LNCaP clone FGC (cell line): ENCODE measurements at regions not wholly inside any gene's neighbourhood (a gene's known extent, or its start where the extent isn't known, plus 50 kb on each side); places are given as distances from the start of the nearest gene placed in this dataset.

Experiments used
- DNase-seq: peaks from one replicate; pipeline ENCODE4 v3.0.0-alpha.2; 2011; ENCODE audit warnings: low read depth
- H3K4me3 ChIP-seq: 2 replicates; pipeline ENCODE4 v1.5.1; 2011; ENCODE audit warnings: mild to moderate bottlenecking, low read depth, low read length, control low read depth
- TF ChIP-seq, protein P1 (sequence below): IDR thresholded peaks from 2 replicates; pipeline ENCODE4 v1.5.1; 2012; ENCODE audit warnings: mild to moderate bottlenecking; ENCODE audit not compliant: control insufficient read depth, insufficient read depth; ENCODE audit errors: extremely low read depth

DNA sequence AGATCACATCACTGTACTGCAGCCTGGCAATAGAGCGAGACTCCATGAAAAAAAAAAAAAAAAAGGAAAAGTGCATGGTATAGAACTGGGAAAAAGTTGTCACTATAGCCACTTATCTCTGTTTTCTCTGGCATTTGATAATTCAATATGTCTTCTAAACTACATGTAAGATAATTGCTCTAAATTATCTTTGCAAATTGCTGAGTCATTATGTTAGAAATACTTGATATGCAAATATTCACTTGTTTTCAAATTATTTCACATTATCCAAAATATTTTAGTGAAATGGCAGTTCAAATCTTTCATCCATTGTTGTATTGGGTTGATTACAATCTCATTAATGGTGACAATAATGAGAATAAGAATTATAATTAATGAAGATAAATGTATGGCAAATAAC, 1455.1 kb downstream of the KCNT2 start:
- DNase-seq, result no peak
- H3K4me3 ChIP-seq, result no peak overlapping the region

DNA sequence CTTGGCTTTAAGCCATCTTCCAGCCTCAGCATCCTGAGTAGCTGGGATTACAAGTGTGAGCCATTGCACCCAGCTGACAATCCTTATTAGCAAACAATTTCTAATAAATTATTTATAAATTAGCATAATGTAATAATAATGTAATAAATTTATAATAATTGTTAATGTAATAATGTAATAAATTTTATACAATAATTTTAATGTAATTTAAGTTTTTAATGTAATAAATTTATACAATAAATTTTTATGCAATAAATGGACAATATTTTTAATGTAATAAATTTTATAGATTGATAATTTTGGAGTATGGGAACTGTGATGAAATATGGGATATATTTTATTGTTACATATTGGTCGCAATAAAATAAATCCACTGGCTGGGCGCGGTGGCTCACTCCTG, 1457.5 kb downstream of the KCNT2 start:
- TF ChIP-seq, protein P1, sequence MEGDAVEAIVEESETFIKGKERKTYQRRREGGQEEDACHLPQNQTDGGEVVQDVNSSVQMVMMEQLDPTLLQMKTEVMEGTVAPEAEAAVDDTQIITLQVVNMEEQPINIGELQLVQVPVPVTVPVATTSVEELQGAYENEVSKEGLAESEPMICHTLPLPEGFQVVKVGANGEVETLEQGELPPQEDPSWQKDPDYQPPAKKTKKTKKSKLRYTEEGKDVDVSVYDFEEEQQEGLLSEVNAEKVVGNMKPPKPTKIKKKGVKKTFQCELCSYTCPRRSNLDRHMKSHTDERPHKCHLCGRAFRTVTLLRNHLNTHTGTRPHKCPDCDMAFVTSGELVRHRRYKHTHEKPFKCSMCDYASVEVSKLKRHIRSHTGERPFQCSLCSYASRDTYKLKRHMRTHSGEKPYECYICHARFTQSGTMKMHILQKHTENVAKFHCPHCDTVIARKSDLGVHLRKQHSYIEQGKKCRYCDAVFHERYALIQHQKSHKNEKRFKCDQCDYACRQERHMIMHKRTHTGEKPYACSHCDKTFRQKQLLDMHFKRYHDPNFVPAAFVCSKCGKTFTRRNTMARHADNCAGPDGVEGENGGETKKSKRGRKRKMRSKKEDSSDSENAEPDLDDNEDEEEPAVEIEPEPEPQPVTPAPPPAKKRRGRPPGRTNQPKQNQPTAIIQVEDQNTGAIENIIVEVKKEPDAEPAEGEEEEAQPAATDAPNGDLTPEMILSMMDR, result no peak
- no peak overlapping the region for H3K4me3 ChIP-seq
- DNase-seq, result no peak

More for the DNA sequence above, 1455.1 kb downstream of the KCNT2 start:
- TF ChIP-seq, protein P1, result no peak

DNA sequence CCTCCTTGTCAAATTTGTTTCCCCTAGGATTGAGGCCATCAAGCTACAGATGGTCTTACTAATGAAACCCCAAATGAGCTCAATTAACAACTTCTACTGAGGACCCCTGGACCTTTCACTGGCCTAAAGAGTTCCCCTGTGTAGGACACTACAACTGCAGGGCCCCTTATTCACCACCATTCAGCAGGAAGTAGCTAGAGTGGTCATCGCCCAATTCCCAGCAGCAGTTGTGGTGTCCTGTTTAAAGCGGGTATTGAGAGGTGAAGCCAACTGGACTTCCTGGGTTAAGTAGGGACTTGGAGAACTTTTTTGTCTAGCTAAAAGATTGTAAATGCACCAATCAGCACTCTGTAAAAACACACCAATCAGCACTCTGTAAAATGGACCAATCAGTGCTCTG, 1466.9 kb downstream of the KCNT2 start:
- no peak overlapping the region for H3K4me3 ChIP-seq
- DNase-seq, result no peak
- TF ChIP-seq, protein P1, result no peak

DNA sequence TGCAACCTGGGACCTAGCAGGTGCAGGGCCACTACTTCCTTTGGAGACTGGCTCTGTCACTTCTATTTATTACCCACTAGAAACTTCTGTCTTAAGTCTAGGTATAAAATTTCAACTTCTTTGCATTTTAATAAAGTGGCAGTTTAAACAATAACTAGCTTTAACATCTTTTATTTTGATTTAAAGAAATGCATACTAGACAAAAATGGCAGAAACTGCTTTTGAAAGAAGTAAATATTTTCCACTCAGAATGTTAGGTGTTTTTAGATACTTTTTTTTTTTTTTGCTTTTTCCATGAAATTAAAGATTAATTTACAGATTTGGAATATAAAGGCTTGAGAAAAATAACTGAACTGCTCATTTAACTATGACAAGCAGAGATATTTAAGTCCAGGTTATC, 1477.6 kb downstream of the KCNT2 start:
- no peak for DNase-seq
- TF ChIP-seq, protein P1, result no peak
- H3K4me3 ChIP-seq, result no peak overlapping the region

DNA sequence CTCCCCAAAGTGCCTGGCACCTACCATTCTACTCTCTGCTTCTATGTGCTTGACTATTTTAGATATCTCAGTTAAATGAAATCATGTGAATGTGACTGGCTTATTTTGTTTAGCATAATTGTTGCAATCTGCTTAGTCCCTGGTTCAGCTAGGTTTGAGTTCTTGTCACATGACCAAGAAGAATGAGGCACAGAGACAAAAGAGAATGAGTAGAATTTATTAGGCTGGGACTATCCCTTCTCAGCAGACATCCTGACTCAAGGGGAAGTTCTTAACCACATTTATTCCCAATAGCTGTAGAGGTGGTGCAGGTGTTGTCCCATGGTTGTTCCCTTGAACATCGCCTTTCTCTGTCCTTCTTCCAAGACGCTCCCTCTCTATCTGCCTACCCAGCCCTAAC, 1485.7 kb downstream of the KCNT2 start:
- H3K4me3 ChIP-seq, result no peak overlapping the region
- DNase-seq, result no peak
- TF ChIP-seq, protein P1, result no peak

DNA sequence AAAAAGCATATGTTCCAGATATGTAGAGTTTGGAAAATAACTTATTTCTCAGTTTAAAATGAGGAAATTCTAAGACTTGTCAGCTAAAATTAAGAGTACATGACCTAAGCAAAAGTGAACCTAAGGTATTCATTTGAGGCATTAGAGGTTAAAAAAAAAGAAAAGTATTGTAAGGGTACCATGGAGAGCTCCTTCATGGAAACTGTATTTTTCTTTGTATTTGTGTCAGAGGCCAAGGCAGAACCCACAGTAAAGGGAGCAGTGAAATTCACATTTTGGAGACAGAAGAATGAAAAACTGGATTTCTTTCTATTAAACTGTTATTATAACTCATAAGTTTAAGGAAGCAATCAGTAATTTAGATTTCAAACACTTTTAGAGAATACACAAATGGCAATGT, 1494.8 kb downstream of the KCNT2 start:
- TF ChIP-seq, protein P1, result no peak
- H3K4me3 ChIP-seq, result no peak overlapping the region
- DNase-seq, result no peak

DNA sequence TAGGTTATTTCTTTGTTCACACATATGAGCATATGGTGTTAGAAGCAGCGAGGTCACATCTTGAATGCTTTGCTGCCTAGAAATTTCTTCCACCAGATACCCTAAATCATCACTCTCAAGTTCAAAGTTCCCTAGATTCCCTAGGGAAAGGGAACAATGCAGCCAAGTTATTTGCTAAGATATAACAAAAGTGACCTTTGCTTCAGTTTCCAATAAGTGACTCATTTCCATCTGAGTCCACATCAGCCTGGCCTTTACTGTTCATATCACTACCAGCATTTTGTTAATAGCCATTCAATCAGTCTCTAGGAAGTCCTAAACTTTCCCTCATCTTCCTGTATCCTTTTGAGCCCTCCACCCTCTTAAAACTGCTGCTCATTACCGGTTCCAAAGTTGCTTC, 1502.5 kb downstream of the KCNT2 start:
- H3K4me3 ChIP-seq, result no peak overlapping the region
- DNase-seq, result no peak
- TF ChIP-seq, protein P1, result no peak
